ENCODE measurements at regions not wholly inside any gene's neighbourhood (a gene's known extent, or its start where the extent isn't known, plus 50 kb on each side); places are given as distances from the start of the nearest gene placed in this dataset.

DNA sequence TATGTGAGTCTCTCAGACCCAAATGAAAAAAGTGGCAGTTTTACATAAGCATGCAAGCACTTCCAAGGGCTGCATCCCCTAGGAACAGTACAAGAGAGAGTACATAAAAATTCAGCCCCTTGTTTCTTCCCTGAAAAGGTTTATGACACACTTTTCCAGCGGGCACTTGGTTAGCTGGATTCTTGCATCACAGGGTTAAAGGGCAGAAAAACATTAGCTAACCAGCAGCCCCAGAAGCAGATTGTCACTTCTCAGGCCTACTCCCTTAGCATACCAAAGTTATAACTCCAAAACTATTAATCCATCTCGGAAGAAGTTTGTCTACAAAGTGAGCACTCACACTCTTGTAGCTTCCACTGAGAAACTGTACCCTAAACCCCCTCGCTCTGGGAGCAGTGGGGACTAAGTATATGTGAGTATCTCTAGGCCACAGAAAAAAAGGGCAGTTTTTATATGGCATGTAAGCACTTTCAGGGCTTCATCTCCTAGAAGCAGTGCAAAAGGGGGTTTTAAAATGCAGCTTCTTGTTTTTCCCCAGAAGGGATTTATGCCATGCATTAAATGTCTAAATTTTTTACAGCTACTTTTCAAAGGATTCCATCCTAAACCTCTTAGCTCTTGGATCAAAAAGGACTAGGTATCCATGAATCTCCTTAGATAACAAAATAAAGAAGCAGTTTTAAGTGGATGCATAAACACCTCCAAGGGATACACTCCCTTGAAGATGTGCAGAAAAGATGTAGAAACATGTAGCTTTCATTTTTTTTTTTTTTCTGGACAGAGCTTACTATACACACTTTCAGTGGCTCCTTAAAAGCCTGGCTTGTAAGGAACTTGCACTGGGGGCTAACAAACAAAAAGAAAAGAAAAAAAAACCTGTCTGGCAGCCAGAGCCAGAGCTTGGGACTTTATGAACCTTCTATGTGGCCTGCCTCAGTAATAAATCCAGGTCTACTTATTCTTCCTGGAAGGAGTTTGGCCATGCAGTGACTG lies 956.7 kb downstream of the CCSER2 start:
- Histone ChIP-seq H3K4me1 (ENCODE audit: low read depth) (no peaks in the 10 kb centered on the region), H3K36me3 (ENCODE audit: low read depth) (no peaks in the 10 kb centered on the region), H3K9me3 (no peaks in the 10 kb centered on the region), H3K4me3 (no peak overlapping the region)
- intact Hi-C loops (cut with DNase I, micrococcal nuclease), result no loop called here
- DNase-seq, result no peak
- ATAC-seq, result no peak
- TF ChIP-seq, protein P1, sequence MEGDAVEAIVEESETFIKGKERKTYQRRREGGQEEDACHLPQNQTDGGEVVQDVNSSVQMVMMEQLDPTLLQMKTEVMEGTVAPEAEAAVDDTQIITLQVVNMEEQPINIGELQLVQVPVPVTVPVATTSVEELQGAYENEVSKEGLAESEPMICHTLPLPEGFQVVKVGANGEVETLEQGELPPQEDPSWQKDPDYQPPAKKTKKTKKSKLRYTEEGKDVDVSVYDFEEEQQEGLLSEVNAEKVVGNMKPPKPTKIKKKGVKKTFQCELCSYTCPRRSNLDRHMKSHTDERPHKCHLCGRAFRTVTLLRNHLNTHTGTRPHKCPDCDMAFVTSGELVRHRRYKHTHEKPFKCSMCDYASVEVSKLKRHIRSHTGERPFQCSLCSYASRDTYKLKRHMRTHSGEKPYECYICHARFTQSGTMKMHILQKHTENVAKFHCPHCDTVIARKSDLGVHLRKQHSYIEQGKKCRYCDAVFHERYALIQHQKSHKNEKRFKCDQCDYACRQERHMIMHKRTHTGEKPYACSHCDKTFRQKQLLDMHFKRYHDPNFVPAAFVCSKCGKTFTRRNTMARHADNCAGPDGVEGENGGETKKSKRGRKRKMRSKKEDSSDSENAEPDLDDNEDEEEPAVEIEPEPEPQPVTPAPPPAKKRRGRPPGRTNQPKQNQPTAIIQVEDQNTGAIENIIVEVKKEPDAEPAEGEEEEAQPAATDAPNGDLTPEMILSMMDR (IDR thresholded peaks at IDR 0.05), result no peak

DNA sequence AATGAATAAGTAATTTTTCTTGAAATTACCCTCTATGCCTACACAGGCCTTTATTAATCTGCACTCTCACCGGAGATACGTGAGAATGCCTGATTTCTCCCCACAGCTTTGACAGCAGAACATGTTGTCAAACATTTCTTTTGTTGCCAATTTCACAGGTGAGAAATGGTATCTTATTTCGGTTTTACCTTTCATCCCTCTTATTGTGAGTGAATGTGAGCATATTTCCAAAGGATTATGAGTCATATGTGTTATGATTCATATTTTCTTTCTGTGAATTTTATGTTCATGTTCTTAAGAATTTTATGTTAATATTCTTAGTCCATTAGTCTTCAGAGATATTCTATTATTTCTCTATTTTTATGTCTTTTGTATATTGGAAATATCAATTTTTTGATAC lies 965.1 kb downstream of the CCSER2 start:
- TF ChIP-seq, protein P1 (IDR thresholded peaks at IDR 0.05), result no peak
- ATAC-seq, result no peak
- H3K36me3 ChIP-seq (ENCODE audit: low read depth), result no peaks in the 10 kb centered on the region
- no peak overlapping the region for H3K4me3 ChIP-seq
- no peaks in the 10 kb centered on the region for H3K9me3 ChIP-seq
- H3K4me1 ChIP-seq (ENCODE audit: low read depth), result no peaks in the 10 kb centered on the region
- intact Hi-C loops (cut with DNase I, micrococcal nuclease), result no loop called here
- DNase-seq, result no peak

DNA sequence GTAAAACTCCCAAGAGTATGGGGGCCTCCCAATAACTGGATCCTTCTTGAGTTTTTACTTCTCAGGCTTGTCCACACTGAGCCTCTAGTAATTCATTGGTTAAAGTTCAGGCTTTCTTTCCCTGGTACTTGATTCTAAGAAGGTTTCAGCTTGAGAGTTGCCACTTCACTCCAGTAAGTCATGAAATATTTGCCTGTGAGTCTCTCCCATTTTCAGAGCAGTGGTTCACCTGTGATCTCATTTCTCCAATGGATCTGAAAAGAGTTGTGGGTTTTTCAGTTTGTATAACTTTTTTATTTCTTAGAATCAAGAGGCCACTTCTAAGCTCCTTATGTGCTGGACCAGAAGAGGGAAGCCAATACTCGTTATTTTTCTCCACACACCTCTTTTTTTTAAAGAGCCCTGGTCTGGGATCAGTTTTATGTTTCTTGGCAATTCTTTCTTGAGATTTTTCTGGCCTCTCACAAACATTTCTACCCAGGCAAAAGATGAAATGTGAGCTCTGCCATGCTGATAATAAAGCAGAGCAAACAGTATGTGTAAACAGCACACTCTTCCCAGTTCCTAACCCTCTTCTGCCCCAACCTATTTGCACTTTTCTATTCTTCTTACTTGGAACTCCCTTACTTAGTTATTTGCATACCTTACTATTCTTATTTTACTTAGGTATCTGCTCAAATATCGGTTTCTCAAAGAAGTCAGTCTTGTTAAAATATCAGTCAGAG lies 983.4 kb downstream of the CCSER2 start:
- no peak for ATAC-seq

DNA sequence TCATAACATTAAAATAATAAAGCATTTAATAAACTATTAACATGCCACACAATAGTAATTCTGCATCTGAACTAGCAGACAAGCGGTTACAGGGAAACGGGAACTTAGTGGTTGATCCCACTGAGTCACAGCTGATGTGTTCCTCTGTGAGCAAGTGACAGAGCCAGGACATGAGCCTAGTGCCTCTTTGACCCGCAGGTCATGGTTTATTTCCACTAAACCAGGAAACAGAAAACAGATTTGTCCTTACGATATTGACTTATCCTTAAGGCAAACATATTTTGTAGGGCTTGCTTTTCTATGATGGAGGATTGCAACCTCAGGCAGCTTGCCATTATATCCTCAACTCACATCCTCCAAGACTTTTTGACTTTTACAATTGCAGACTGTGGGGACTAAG lies 987.3 kb downstream of the CCSER2 start:
- no peak overlapping the region for H3K4me3 ChIP-seq
- H3K4me1 ChIP-seq (ENCODE audit: low read depth), result no peaks in the 10 kb centered on the region
- no peak for DNase-seq
- H3K36me3 ChIP-seq (ENCODE audit: low read depth), result no peaks in the 10 kb centered on the region
- no peak for ATAC-seq
- intact Hi-C loops (cut with DNase I, micrococcal nuclease), result no loop called here
- no peaks in the 10 kb centered on the region for H3K9me3 ChIP-seq
- TF ChIP-seq, protein P1 (IDR thresholded peaks at IDR 0.05), result no peak

More for the DNA sequence above, 983.4 kb downstream of the CCSER2 start:
- no peak for DNase-seq
- intact Hi-C loops (cut with DNase I, micrococcal nuclease), result no loop called here
- no peaks in the 10 kb centered on the region for H3K36me3 ChIP-seq (ENCODE audit: low read depth)
- no peaks in the 10 kb centered on the region for H3K9me3 ChIP-seq
- H3K4me1 ChIP-seq (ENCODE audit: low read depth), result no peaks in the 10 kb centered on the region
- TF ChIP-seq, protein P1 (IDR thresholded peaks at IDR 0.05), result no peak
- no peak overlapping the region for H3K4me3 ChIP-seq

DNA sequence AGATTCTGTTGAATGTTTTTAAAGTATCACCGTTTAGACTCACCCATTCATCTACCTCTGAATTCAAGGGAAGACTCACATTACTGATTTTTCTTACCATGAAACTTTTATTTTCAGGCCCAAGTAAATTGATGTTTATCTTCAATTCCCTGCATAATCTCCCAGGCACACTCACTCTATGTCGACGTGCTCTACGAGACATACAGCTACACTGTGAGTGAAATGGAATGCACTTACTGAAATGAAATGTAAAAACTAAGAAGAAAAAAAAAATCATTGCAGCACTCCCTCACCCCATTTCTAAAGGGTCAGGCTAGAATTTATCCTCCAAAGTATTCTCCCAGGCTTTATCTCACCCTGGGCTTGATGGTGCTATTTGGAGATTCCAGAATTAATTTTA lies 987.9 kb downstream of the CCSER2 start:
- ATAC-seq, result no peak
- TF ChIP-seq, protein P1 (IDR thresholded peaks at IDR 0.05), result no peak
- no peaks in the 10 kb centered on the region for H3K36me3 ChIP-seq (ENCODE audit: low read depth)
- H3K4me1 ChIP-seq (ENCODE audit: low read depth), result no peaks in the 10 kb centered on the region
- H3K9me3 ChIP-seq, result no peaks in the 10 kb centered on the region
- intact Hi-C loops (cut with DNase I, micrococcal nuclease), result no loop called here
- H3K4me3 ChIP-seq, result no peak overlapping the region
- no peak for DNase-seq

Data from mucosa of descending colon (tissue), 3 donors.